EH (cell line): ENCODE measurements at regions not wholly inside any gene's neighbourhood (a gene's known extent, or its start where the extent isn't known, plus 50 kb on each side); places are given as distances from the start of the nearest gene placed in this dataset.

ENCODE experiments used
- DNase-seq: peaks from one replicate; pipeline ENCODE4 v3.0.0-alpha.2; 2015; ENCODE audit warnings: low read depth

GRCh38 chr14:82445810-82446570 is 912.3 kb upstream of the SEL1L start:
- no peak for DNase-seq

GRCh38 chr14:82447586-82447985 is 913.9 kb upstream of the SEL1L start:
- DNase-seq: no peak

GRCh38 chr14:82449926-82450468 is 916.3 kb upstream of the SEL1L start:
- DNase-seq: no peak

DNA sequence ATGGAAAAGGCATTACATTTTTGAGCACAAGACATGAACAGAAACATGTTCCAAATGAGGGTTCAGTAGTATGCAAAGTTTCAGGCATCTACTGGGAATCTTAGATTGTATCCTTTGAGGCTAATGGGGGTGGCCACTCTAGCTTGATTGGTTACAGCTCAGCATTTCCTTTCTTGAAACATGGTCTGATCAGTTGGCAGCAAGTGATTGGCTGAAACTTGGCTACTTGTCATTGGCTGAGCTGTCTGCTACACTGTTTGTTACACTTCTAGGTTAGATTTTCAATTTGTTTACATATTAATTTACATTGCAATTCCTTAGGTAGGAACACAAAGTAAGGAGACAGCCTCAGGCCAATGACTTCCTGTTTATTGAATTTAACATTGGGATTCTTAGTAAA is 918.0 kb upstream of the SEL1L start:
- no peak for DNase-seq

- no peak for DNase-seq
These were observed 948.7 kb upstream of the SEL1L start for GRCh38 chr14:82482345-82482744.

DNA sequence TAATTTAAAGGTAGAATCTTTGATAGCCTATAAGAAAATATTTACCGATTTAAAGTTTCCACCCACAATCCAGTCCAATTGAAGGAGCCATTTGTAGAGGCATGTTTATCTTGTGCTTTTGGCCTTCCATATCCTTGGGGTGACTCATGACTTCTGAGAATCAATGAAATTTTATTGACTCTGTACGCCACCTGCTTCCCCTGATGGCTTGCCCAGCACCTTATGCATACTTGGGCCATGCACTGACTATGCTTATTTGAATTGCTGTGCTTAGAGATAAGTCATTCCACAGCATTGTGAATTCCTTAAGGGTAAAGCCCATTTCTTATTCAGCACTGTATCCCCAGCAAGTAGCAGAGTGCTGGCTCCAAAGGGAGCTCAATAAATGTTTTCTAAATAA is 954.8 kb upstream of the SEL1L start:
- DNase-seq: no peak

- DNase-seq: no peak
These were observed 956.7 kb upstream of the SEL1L start for GRCh38 chr14:82490397-82490796.

- DNase-seq: no peak
These were observed 958.5 kb upstream of the SEL1L start for GRCh38 chr14:82492157-82492556.

DNA sequence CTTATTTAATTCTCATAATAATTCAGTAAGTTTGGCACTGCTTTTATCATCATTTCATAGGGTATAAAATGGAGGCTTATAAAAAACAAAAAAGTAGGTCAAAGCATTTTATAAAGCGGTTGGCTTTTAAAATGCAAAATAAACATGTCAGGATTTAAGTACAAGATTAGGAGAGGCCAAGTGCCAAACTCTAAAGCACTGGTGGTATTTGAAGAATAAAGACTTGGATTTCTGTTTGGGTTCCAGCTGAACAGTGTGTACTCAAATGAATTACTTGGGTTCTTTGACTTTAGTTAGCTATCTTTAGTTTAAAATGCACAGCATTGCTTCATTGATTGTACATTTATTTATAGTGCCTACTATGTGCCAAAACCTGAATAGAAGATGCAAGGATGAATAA is 966.6 kb upstream of the SEL1L start:
- DNase-seq: no peak

DNA sequence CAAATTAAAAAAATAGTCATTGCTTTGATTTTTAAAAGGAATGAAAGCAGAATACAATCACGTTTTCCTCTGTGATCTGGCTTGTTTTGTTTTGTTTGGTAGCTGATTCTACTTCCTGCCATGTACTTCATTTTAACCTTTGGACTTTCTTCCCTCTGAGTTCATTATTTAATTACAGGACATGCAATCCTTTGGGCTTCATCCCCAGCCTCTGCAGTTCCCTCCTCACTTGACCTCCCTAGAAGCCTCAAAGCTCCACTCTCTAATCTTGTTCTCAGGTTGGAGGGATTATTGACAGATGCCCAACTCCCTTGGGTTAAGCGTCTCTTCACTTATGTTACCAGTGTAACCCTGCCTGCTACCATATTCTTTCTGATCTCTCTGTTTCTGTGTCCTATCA is 967.9 kb upstream of the SEL1L start:
- DNase-seq: no peak

- DNase-seq: no peak
These were observed 968.4 kb upstream of the SEL1L start for GRCh38 chr14:82502043-82502442.

DNA sequence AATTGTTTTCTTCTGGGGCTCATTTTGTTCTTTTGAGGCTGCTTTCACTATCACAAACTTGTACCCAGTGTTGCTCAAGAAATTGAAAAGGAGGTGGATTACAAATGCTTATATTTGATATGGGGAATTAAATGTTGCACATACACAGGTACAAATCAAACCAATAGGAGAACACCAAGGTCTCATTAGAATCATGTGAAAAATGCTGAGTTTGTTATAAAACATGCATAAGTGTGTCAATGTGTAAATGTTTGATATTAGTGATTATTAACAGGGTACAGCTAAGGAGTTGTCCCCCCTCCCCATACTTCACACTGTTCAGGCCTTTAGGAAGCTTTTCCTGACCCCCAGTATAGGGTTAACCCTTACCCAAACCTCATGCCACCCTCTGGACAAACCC is 971.2 kb upstream of the SEL1L start:
- DNase-seq: no peak

- no peak for DNase-seq
These were observed 976.4 kb upstream of the SEL1L start for GRCh38 chr14:82510007-82510406.

GRCh38 chr14:82511399-82511798 is 977.7 kb upstream of the SEL1L start:
- no peak for DNase-seq

DNA sequence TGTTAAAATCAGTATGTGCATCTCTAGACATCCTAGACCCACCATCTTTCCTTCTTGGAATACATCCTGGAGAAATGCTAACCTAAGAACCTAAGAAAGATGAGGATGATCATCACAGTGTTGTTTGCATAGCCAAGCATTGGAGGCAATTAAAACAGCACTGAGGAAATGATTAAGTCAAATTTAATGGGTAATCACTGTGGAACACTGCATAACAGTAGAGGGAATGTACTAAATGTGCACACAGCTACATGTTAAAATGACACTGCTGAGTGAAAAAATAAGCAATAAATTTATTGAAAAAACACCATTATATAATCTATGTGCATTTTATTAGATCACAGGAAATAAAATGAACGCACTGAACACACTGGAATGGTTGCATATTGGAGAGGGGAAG is 987.1 kb upstream of the SEL1L start:
- DNase-seq: no peak

DNA sequence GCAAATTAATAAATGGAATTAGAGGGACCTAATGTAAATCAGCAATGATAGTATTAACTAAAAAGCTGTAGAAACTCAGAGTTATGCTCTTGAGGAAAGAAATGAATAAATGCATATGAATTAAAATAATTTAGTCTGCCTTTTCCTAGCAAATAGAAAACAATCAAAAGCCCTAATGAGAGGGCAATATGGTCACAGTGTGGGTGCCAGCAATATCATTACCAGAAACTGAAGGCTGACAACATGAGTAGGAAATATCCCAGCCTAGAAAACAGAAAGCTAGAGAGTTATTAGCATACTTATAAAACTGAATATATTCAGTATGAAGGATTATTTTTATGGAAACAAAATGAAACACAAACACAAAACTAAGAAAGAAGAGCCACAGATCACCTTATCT is 987.5 kb upstream of the SEL1L start:
- no peak for DNase-seq

GRCh38 chr14:82528016-82528415 is 994.4 kb upstream of the SEL1L start:
- no peak for DNase-seq

GRCh38 chr14:82533351-82533750 is 999.7 kb upstream of the SEL1L start:
- no peak for DNase-seq

DNA sequence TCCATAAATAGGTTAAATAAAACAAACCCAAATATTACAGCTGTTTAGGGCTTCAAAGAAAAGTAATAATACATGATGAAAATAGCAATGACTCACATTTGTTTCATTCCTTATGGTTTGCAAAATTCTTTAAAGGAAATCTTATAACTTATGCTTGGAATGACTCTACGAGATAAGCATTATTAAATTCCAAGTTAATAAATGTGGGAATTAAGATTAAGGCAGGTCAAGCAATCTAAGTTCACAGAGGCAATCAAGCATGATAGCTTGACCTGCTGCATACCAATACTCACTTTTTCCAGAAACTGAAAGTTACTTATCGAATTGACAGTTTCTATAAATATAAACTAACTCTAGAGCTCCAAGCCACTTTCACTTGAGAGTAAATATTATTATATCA is 1002.9 kb upstream of the SEL1L start:
- no peak for DNase-seq

GRCh38 chr14:82537831-82538230 is 1004.2 kb upstream of the SEL1L start:
- DNase-seq: no peak

- no peak for DNase-seq
These were observed 1012.7 kb upstream of the SEL1L start for GRCh38 chr14:82546401-82546800.

- DNase-seq: no peak
These were observed 1015.8 kb upstream of the SEL1L start for GRCh38 chr14:82549306-82549990.

- no peak for DNase-seq
These were observed 1029.2 kb upstream of the SEL1L start for GRCh38 chr14:82562881-82563280.

DNA sequence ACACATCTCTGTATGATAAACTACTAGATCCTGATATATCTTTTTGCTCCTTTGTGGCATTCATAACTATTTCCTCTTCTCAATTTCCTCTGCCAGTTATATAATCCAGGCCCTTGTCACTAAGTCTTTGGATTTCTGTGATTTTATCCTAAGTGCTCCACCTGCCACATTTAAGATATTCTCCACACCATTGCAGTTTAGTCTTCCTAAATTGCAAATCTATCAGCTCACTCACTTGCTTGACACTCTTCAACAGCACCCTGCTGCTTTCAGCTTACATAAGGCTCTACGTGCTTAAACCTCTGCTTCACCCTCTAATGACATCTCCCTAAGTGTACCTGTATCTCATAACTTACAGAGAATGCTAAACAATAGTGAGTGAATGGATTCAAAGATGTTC is 1032.2 kb upstream of the SEL1L start:
- no peak for DNase-seq
